ENCODE measurements at regions not wholly inside any gene's neighbourhood (a gene's known extent, or its start where the extent isn't known, plus 50 kb on each side); places are given as distances from the start of the nearest gene placed in this dataset.

- ATAC-seq = no peak
- Mint-ChIP-seq H3K9me3 (peaks cover 14% of the 10 kb centered on the region), H3K4me1 (peaks cover 30% of the 10 kb centered on the region), H3K27ac (no peak overlapping the region), H3K4me3 (no peak overlapping the region), H3K36me3 (ENCODE audit: low read depth) (peaks cover 16% of the 10 kb centered on the region; the same call in 2 of the 3 replicates), H3K27me3 (ENCODE audit: insufficient read depth, low read depth, poor library complexity) (peaks cover 6% of the 10 kb centered on the region)
- no peaks in the 10 kb centered on the region for H3K79me2 ChIP-seq (replicated peaks; ENCODE audit: insufficient read depth)
- TF ChIP-seq STAT1 (IDR thresholded peaks at IDR 0.05; ENCODE audit: unreplicated experiment) = no peak
- TF ChIP-seq ETS1 (IDR thresholded peaks at IDR 0.05) = no peak
- TF ChIP-seq EZH2phosphoT487 (IDR thresholded peaks at IDR 0.05; ENCODE audit: unreplicated experiment) = no peak
- TF ChIP-seq JUNB (IDR thresholded peaks at IDR 0.05; ENCODE audit: unreplicated experiment) = no peak
- no peak for TF ChIP-seq POLR2AphosphoS5 (IDR thresholded peaks at IDR 0.05; ENCODE audit: low read depth)
- no peak for TF ChIP-seq EZH2 (IDR thresholded peaks at IDR 0.05; ENCODE audit: low read depth, unreplicated experiment)
- TF ChIP-seq CREB1 (CRISPR knock-in tag; IDR thresholded peaks at IDR 0.05; ENCODE audit: low read depth) = no peak
- TF ChIP-seq ZNF114 (CRISPR knock-in tag; IDR thresholded peaks at IDR 0.05) = no peak
- TF ChIP-seq REST (IDR thresholded peaks at IDR 0.05; ENCODE audit: unreplicated experiment) = no peak
- H3K4me3 ChIP-seq = no peak overlapping the region
- H3K9me2 ChIP-seq (ENCODE audit: insufficient read depth) = no peaks in the 10 kb centered on the region; the same call in 1 of the 2 replicates
- H3K36me3 ChIP-seq (ENCODE audit: insufficient read depth) = no peaks in the 10 kb centered on the region
- H2AFZ ChIP-seq = peak overlapping the region; percentile 70
- peaks cover 3% of the 10 kb centered on the region; the same call in 1 of the 2 replicates for H3F3A ChIP-seq (replicated peaks; ENCODE audit: low read depth)
- H3K27me3 ChIP-seq (ENCODE audit: insufficient read depth) = no peaks in the 10 kb centered on the region
- H3K4me2 ChIP-seq = no peak overlapping the region
- H3K4me1 ChIP-seq (ENCODE audit: insufficient read depth) = peaks cover 47% of the 10 kb centered on the region
- H4K20me1 ChIP-seq (replicated peaks; ENCODE audit: insufficient read depth) = no peaks in the 10 kb centered on the region
- no peak for DNase-seq (ENCODE audit: low spot score)
- no peak overlapping the region for H3K27ac ChIP-seq (ENCODE audit: low read depth)
Measured at GRCh38 chr10:6718550-6718949, 138.5 kb upstream of the PRKCQ start.

- Histone ChIP-seq H3K27ac (ENCODE audit: low read depth) (no peak overlapping the region), H4K20me1 (replicated peaks; ENCODE audit: insufficient read depth) (no peaks in the 10 kb centered on the region), H3K4me3 (no peak overlapping the region), H3K9me2 (ENCODE audit: insufficient read depth) (no peaks in the 10 kb centered on the region; the same call in 1 of the 2 replicates), H3K4me2 (no peak overlapping the region), H3F3A (replicated peaks; ENCODE audit: low read depth) (peaks cover 4% of the 10 kb centered on the region; the same call in 1 of the 2 replicates), H3K27me3 (ENCODE audit: insufficient read depth) (no peaks in the 10 kb centered on the region), H3K4me1 (ENCODE audit: insufficient read depth) (peaks cover 27% of the 10 kb centered on the region), H3K79me2 (replicated peaks; ENCODE audit: insufficient read depth) (no peaks in the 10 kb centered on the region), H3K36me3 (ENCODE audit: insufficient read depth) (no peaks in the 10 kb centered on the region), H2AFZ (peak overlapping the region; percentile 49; the same call in 1 of the 2 replicates)
- no peak for DNase-seq (ENCODE audit: low spot score)
- peaks cover 18% of the 10 kb centered on the region for H3K4me1 Mint-ChIP-seq
- peaks cover 16% of the 10 kb centered on the region; the same call in 2 of the 3 replicates for H3K36me3 Mint-ChIP-seq (ENCODE audit: low read depth)
- peaks cover 6% of the 10 kb centered on the region for H3K27me3 Mint-ChIP-seq (ENCODE audit: insufficient read depth, low read depth, poor library complexity)
- H3K27ac Mint-ChIP-seq = no peak overlapping the region
- no peak for ATAC-seq
- no peak overlapping the region for H3K4me3 Mint-ChIP-seq
- peaks cover 14% of the 10 kb centered on the region for H3K9me3 Mint-ChIP-seq
- TF ChIP-seq POLR2AphosphoS5 (IDR thresholded peaks at IDR 0.05; ENCODE audit: low read depth) (no peak), ZNF462 (CRISPR knock-in tag; IDR thresholded peaks at IDR 0.05) (no peak), CREB1 (CRISPR knock-in tag; IDR thresholded peaks at IDR 0.05; ENCODE audit: low read depth) (no peak), STAT1 (IDR thresholded peaks at IDR 0.05; ENCODE audit: unreplicated experiment) (no peak)
Measured at GRCh38 chr10:6716516-6716915, 136.4 kb upstream of the PRKCQ start.
